ENCODE measurements at regions not wholly inside any gene's neighbourhood (a gene's known extent, or its start where the extent isn't known, plus 50 kb on each side); places are given as distances from the start of the nearest gene placed in this dataset.

GRCh38 chr22:48035897-48036296 is 1273.4 kb downstream of the TBC1D22A start (continued):
- TF ChIP-seq ZSCAN18 (tag by site-specific recombination; IDR thresholded peaks at IDR 0.05): no peak
- TF ChIP-seq ZNF248 (tag by site-specific recombination; IDR thresholded peaks at IDR 0.05): no peak
- no peak for TF ChIP-seq SP3 (tag by site-specific recombination; IDR thresholded peaks at IDR 0.05)
- TF ChIP-seq WT1 (tag by site-specific recombination; IDR thresholded peaks at IDR 0.05): no peak
- TF ChIP-seq ZNF423 (tag by site-specific recombination; IDR thresholded peaks at IDR 0.05): no peak
- no peak for TF ChIP-seq GLIS2 (tag by site-specific recombination; IDR thresholded peaks at IDR 0.05)

GRCh38 chr22:48031589-48031988 is 1269.1 kb downstream of the TBC1D22A start:
- no peaks in the 10 kb centered on the region for H3K4me1 ChIP-seq (ENCODE audit: control insufficient read depth, insufficient read depth, low read length)
- no peaks in the 10 kb centered on the region for H3K36me3 ChIP-seq (ENCODE audit: control insufficient read depth in 2 of 2, insufficient read depth in 1 of 2, low read length in 2 of 2)
- H3K27ac ChIP-seq (ENCODE audit: extremely low read depth, low read depth, low read length): no peak overlapping the region
- no peak for TF ChIP-seq ZNF791 (tag by site-specific recombination; IDR thresholded peaks at IDR 0.05)
- TF ChIP-seq BCL11B (tag by site-specific recombination; IDR thresholded peaks at IDR 0.05; ENCODE audit: low read depth): no peak
- TF ChIP-seq RBAK (tag by site-specific recombination; IDR thresholded peaks at IDR 0.05): no peak
- no peak for TF ChIP-seq ZNF202 (tag by site-specific recombination; IDR thresholded peaks at IDR 0.05; ENCODE audit: borderline replicate concordance)
- no peak for TF ChIP-seq ZNF610 (tag by site-specific recombination; IDR thresholded peaks at IDR 0.05; ENCODE audit: borderline replicate concordance)
- no peak for TF ChIP-seq ZFP37 (tag by site-specific recombination; IDR thresholded peaks at IDR 0.05)
- no peak for TF ChIP-seq ZNF18 (tag by site-specific recombination; IDR thresholded peaks at IDR 0.05)
- no peak for TF ChIP-seq ZBTB20 (tag by site-specific recombination; IDR thresholded peaks at IDR 0.05)
- ChIA-PET POLR2A (no interaction called here), CTCF (no interaction called here)
- no peaks in the 10 kb centered on the region for H3K9me3 ChIP-seq (ENCODE audit: control insufficient read depth, insufficient read depth, low read depth, low read length)
- no peak overlapping the region for H3K4me3 ChIP-seq (ENCODE audit: low read depth, low read length)

GRCh38 chr22:48025096-48025495 is 1262.6 kb downstream of the TBC1D22A start:
- no peak overlapping the region for H3K4me3 ChIP-seq (ENCODE audit: low read depth, low read length)
- ChIA-PET CTCF (interaction anchor here (0.7 kb wide), 1 partner anchor 13 kb away, joined by 3 read pairs; no protein-coding TSS in a partner anchor), POLR2A (no interaction called here)
- no peaks in the 10 kb centered on the region; the same call in 1 of the 2 replicates for H3K9me3 ChIP-seq (ENCODE audit: control insufficient read depth, insufficient read depth, low read depth, low read length)
- H3K36me3 ChIP-seq (ENCODE audit: control insufficient read depth in 2 of 2, insufficient read depth in 1 of 2, low read length in 2 of 2): no peaks in the 10 kb centered on the region
- H3K4me1 ChIP-seq (ENCODE audit: control insufficient read depth, insufficient read depth, low read length): no peaks in the 10 kb centered on the region
- TF ChIP-seq ZNF596 (tag by site-specific recombination; IDR thresholded peaks at IDR 0.05) (no peak), ZNF629 (tag by site-specific recombination; IDR thresholded peaks at IDR 0.05) (no peak), ZNF777 (tag by site-specific recombination; IDR thresholded peaks at IDR 0.05; ENCODE audit: borderline replicate concordance) (no peak), ZNF132 (tag by site-specific recombination; IDR thresholded peaks at IDR 0.05; ENCODE audit: borderline replicate concordance) (no peak), GLIS2 (tag by site-specific recombination; IDR thresholded peaks at IDR 0.05) (no peak), CTCF (tag by site-specific recombination; IDR thresholded peaks at IDR 0.05) (no peak), ZNF561 (tag by site-specific recombination; IDR thresholded peaks at IDR 0.05; ENCODE audit: borderline replicate concordance) (no peak), ZNF211 (tag by site-specific recombination; IDR thresholded peaks at IDR 0.05; ENCODE audit: low read depth) (no peak), ZNF274 (IDR thresholded peaks at IDR 0.05; ENCODE audit: low read length) (no peak), ZNF274 (tag by site-specific recombination; IDR thresholded peaks at IDR 0.05; ENCODE audit: borderline replicate concordance) (no peak), ZNF221 (tag by site-specific recombination; IDR thresholded peaks at IDR 0.05; ENCODE audit: borderline replicate concordance) (no peak), ZNF280C (tag by site-specific recombination; IDR thresholded peaks at IDR 0.05) (no peak), ZNF544 (tag by site-specific recombination; IDR thresholded peaks at IDR 0.05) (no peak), BCL6B (tag by site-specific recombination; IDR thresholded peaks at IDR 0.05) (no peak)
- no peak overlapping the region for H3K27ac ChIP-seq (ENCODE audit: extremely low read depth, low read depth, low read length)
